GM19240 (cell line): ENCODE measurements at regions not wholly inside any gene's neighbourhood (a gene's known extent, or its start where the extent isn't known, plus 50 kb on each side); places are given as distances from the start of the nearest gene placed in this dataset.

Experiments used
- DNase-seq: peaks from one replicate; pipeline ENCODE4 v3.0.0; 2011; ENCODE audit warnings: low spot score; ENCODE audit not compliant: insufficient read length

DNA sequence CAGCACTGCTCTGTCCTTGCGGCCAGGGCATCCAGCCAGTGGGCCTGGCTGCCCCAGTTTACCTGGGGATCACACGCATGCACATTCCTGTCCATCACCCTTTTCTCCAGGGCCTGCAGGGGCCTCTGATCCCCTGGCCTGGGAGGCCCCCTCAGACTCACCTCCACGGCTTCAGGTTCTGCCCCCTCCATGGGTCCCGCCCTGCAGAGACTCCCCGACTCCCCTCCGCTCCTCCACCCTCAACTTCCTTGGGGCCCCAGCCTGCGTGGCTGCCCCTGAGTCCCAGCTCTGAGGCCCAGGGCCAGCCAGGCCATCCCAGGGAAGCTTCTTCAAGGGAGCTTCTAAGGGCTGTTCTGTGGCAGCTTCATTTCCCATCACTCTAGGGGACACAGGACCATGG is 324.1 kb downstream of the TCERG1L start:
- DNase-seq: no peak

DNA sequence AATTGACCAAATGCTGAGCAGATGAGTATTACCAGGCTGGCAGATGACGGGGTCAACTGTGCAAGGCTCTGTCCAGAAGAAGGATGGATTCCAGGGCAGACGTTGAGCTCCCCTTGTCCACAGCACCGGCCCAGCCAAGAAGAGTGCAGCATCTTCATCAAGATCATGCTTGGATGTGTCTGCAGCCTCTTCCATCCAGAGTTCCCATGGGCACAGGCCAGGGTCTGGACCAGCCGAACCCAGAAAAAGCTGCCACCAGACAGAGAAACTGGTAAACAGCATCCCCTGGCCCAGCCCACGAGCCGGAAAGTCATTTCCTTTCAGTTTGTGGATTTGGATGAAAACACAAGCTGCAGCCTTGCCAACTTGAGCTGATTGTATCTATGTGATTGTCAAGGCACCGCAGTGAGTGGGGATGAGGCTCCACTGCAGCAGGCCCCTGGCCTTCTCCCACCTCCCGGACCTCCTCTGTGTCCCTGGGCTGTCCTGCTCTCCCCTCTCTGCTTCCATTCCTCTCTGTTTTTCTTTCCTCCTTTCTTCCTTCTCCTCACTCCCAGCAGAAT is 321.8 kb downstream of the TCERG1L start:
- DNase-seq: no peak

DNA sequence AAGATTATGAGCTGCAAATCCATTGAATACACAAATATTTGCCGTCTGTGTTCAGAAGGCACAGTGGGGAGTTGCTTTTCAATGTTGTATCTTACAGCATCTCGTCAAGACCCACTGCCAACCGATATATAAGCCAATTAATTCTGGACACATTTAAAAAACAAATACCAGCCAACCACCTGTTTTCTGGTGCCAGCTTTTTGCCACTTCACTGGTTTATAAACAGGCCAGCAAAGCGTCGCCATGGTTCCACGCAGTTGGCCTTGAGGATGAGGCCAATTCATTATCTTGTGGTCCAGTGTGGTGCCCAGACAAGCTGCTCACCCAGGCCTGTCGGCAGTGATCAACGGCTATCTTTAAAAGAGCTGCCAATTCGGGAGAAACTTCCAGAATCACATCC is 321.0 kb downstream of the TCERG1L start:
- DNase-seq: no peak

DNA sequence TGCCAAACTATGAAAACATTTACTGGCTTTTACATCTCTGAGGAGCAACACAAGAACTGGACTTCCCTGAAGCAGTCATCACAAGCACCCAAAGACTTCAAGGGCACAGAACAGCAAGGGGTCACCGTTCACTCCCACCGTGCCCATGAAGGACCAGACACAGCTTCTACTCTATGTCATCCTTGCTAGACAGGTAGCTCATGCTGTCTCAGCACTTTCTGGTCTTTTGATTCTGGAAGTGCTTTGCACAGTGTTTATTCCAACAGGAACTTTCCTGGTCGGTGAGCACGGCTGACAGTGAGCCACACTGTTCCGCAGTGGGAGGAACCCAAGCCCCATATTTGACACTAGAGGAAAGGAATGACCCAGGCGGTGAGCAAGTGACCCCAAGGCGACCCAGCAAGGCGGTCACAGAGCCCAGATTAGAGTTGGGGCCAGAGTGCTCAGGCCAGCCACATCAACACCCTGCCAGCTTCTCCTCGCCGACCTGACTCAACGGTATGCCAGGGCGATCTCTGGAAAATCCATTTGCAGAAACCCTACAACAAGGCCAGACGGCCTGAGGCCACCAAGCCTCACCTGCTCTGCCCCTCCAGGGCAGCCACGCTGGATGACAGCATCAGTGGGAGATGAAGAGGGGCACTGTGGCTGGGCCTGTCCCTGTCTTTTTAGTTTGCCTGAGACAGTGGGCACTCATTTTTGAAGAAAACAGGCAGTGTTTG is 318.6 kb downstream of the TCERG1L start:
- no peak for DNase-seq

DNA sequence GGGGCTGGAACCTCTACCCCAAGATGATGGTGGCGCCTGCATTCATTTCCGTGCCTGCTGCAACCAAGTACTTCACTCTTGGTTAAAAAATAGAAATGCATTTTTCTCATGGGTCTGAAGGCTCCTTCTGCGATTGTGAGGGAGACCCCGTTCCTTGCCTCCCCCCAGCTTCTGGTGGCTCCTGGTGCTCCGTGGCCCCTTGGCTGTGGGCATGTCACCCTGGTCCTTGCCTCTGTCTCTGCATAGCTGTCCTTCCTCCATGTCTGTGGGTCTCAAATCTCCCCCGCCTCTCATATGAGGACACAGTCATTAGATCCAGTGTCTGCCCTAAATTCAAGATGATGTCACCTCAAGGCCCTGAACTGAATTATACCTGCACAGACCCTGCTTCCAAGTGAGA is 317.9 kb downstream of the TCERG1L start:
- DNase-seq: no peak

DNA sequence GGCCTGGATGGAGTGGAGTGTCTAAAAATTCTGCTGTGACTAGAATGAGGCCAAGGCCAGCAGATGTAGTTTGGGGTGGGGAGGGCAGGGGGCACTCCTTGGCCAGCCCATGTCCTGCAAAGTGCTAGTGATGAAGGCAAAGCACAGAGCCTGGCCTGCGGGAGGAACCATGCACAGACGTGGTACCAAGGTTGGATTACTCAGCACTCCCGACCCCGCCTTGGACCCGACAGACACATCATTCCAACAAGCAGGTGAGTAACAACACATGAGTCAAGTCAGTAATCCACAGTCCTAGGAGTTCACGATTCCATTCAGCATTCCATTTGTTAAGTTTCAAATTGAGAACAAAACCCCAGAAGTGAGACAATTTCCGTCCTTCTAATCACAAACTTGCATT is 317.3 kb downstream of the TCERG1L start:
- DNase-seq: no peak

DNA sequence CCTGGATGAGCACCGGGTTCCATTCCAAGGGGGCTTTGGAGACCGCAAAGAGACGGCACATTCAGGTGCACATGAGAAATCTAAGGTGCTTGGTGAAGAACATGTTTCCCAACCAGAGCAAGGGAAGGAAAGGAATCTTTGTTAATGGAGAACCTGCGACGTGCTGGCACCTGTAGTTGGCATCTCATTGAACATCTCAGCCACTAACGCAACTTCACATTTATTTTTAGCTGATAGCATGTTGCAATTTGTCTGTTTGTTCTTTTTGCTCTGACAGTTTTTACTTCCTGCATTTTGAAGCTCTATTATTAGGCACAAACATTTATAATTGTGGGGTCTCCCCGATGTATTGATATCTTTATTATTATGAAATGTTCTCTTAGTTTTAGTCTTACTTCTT is 316.7 kb downstream of the TCERG1L start:
- DNase-seq: no peak

DNA sequence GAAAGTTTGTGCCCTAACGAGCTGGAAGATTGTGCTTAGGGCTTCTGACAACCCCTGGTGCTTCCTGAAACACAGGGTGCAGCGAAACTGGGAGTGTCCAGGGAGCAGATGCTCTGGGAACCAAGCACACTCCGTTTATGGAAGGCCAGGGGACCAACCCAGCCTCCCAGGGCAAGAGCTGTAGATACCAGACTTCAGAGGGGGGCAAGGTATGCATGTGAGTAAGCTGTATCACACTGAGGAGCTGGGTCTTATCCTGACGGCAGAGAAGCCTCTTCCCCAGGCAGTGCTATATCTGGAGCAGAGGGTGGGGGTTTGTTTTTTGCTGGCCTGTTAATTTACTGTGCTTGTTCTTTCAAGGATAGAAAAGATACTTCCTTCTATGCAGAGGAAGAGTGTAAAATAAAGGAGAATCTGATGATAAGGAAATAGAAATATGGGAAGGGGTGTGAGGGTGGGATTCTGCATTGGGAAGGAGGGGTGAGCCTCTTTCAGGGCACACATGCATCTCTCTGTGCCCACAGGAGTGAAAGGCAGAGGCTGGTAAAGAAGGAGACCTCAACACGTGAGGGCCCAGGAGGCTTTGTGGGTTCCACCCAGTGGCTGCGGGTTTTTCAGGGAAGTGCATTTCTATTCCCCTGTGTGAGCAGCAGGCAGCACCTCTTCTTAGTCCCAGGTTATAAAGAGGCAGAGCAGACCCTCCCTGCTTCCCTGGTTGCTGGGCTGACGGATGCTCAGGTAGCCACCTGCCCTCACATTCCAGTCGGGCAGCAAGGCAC is 314.1 kb downstream of the TCERG1L start:
- no peak for DNase-seq

DNA sequence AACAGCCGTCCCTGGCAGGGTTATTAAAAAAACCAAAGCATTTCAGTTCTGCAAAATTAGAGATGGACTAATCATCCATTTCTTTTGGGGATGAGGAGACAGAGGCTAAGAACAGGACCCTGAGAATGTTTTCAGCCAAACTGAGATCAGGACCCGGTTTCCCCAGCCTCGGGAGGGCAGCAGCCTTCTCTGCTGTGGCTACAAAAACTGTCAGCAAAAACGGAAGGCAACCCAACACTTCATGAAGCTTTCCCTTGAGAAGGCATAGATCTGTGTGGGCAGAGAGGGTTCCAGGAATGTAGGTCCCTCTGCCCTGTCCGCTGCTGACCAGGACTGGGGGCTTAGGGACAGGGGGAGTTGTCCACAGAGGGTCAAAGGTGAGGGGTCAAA is 313.5 kb downstream of the TCERG1L start:
- no peak for DNase-seq

DNA sequence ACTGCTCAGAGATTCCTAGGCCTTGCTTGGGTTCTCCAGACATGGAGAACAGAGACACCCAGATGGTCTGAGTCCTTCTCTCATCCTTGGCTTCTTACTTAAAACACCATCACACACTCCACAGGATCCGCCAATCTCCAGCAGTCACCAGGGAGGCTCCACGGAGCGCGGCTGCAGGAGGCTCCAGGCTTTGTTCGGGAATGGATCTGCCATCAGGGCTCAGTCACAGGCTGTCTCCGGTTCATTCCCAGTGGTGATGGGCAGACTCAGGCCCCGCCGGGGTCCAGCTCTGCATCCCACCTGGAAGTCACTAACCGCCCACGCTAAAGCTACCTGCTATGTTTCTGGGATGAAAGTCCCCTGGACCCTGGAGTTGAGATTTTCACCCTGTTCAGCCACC is 312.9 kb downstream of the TCERG1L start:
- DNase-seq: no peak

DNA sequence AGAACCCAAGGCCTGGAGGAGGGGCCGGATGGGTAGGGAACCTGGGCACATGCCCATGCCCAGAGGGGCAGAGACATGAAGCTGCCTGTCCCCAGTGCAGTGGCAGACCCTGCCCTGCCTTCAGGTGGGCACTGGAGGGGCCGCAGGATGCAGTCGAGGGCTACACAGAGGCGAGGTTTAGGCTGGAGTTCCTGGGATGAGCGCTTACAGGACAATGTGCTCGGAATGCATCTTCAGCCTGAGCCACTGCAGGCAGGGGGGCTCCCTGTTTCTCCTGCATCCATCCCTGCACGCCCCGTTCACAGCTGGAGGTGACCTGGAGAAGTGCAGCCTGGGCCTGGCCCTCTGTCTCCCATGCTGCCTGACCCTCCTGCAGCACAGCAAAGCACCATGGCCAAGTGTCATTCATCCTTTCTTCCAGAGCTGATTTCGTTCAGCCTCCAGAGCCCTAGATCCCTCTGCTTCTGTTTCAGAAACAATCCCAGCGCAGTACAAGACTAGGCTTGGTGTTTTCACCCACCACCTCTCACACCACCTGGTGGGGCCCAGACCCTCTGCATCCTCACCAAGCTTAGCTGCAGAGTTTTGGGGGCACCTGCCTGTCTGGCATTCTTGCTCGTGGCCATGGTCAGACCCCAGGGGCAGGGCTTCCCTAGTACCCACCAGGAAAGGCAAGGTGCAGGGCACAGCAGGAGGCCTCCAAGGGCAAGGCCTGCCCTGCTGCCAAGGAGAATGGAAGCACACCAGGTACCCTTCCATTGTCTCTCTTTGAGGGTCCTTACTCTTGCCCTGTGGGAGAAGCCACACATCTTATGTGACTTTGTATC is 311.9 kb downstream of the TCERG1L start:
- no peak for DNase-seq

DNA sequence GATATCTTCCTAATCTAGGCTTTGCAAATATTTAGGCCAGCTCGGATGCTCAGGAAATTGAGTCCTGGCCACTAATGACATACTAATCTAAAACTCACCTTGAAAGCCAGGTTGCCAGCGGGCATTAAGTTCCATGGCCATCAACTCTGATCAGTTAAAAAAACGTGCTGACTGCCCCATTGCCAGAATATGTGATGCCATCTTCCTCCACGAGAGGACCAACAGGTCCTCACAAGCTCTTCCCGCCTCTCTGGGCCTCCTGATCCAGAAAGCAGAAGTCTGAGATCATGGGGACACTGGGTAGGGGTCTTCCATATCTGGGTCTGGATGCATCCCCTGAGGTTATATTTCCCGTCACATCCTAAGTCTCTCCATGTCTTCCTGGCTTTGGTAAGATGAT is 311.3 kb downstream of the TCERG1L start:
- no peak for DNase-seq

DNA sequence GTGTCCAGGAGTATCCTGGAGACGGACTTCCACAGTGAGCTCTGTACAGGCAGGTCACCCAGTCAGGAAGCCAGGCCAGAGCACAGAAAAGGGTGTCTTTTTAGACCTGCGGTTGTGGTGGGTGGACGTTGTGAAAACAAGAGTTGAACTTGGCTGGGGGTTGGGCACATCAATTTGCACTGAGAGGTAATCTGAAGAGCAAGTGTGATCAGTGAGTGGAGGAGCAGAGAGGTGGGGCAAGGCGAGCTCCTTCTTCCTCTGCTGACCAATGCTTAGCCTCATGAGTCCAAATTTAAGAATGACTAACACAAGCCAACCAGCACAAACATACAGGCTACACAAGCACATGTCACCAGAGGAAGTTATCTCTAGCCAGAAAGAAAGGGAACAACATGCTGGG is 310.8 kb downstream of the TCERG1L start:
- DNase-seq: no peak

DNA sequence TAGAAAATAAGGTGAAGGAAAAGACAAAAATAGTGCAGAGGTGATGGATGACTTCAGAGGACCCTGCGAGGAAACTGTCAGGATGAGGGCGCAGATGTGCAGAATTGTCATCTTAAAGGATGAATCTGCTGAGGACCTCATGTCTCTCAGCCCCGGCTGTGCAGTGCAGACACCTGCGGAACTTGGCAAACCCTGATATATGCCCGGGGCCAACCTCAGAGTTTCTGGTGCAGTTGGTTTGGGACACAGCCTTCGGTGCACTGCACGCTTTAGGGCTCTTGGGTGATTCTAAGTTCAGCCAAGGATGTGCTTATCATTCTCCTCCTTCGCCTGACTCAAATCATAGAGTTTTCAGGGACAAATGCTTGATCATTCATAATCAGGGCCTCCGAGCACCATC is 310.1 kb downstream of the TCERG1L start:
- DNase-seq: no peak

DNA sequence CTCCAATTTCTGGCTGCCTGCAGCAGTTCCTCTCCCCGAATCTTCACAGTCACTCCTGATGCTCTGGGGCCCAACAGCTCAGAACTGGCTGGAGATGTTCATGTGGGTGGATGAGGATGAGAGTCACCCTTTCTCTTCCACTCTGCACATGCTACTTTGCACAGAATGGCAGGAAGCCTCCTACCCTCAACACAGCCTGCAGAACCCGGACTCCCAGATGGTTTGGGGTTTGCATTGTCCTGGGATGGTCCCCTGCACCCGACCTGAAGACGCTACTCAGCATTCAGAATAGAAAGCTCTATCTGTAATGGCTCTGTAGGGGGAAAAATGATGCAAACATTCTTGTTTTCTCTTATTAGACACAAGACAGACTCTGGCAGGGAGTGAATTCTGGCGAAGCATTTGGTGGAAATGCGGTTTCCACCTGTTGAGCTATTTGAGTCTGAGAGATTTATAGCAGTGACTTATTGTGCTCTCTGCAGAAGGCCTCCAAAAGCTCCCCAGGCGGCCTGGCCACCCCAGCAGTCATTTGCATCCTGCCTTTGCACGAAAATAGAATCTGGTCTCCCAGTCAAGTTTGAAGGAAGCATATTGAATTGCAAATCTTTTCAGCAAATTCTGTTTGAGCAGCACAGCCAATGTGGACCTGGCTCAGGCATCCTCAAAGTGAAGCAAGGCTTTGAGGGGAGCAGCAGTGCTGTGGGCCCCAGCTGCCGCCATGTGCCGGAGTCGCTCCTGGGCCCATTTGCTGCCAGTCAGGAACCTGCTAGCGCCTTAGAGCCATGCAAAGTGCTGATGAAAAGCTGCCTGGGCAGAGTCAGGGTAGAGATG is 309.3 kb downstream of the TCERG1L start:
- no peak for DNase-seq

DNA sequence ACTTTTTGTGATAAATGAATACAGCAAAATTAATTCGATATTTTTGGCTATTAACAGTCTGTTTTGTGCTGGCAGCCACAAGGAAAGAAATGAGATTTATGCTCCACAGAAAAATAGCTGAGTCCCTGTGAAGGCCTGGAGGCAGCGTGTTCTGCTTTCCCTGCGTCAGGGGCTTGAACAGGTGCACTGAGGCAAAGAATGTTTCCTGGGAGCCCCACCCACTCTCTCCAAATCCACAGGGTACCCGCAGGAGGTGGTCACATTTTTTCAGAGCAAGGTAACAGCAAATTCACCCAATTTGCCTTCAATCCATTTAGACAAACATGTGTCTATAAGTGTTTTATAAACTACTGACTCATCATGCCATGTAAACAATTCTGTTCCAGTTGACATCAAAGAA is 308.1 kb downstream of the TCERG1L start:
- DNase-seq: no peak

DNA sequence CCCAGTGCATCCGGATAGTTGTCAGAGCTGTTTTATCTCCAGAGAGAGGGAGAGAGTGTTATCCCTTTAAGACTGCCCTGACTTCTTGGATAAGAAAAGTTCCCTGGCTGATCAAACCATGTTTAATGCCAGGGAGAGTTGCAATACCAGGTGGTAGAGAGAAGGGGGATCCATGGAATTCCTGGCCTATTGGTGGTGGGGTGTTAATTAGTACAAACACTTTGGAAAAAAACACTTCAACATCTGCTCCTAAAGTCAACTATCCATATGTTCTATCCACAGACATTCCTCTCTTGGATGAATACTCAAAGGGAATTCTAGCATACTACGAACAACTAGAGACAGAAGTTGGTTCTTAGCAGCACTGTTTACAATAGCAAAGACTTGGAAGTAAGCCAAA is 307.2 kb downstream of the TCERG1L start:
- no peak for DNase-seq

DNA sequence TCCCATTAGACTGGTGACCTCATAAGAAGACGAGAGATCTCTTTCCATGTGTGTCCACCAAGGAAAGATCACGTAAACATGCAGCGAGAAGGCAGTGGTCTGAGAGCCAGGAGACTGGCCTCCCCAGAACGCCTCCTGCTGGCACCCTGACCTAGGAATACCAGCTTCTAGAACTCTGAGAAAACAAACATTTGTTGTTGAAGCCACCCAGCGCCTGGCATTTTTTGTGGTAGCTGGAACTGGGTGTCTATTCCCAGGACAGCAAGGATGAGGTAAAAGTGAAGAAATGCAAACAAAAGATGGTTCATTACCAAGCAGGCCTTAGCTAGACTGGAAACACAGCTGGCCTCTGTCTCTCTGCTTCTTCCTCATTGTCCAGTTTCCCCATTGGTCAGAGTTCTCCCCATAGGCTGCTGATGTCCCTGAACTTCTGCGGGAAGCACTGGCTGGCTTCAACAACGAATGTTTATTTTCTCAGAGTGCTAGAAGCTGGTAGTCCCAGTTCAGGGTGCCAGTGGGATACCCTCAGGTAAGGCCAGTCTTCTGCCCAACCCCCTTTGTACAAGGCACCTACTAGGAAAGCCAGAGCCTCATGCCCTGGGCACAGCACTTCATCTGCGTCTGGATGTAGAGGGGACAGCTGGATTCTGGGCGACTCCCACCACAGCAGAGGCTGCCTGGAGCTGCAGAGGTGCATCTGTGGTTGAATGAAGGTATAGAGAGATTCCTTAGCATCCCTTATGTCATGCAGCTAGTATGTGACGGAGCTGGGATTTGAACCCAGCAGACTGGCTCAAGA is 304.9 kb downstream of the TCERG1L start:
- no peak for DNase-seq

DNA sequence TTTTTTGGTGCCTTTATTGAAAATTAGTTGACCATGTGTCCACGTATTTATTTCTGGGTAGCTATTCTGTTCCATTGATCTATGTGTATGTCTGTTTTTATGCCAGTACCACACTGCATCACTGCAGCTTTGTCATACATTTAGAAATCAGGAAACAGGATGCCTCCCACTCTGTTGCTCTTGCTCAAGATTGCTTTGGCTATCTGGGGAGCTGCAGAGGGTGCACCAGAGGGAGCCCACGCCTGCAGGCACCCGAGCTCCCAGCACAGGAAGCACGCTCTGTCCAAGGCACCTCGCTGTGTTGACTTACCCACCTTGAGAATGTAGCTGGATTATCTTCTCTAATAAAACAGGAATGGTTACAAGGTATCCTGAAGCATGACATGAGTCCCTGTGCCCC is 301.7 kb downstream of the TCERG1L start:
- DNase-seq: no peak

DNA sequence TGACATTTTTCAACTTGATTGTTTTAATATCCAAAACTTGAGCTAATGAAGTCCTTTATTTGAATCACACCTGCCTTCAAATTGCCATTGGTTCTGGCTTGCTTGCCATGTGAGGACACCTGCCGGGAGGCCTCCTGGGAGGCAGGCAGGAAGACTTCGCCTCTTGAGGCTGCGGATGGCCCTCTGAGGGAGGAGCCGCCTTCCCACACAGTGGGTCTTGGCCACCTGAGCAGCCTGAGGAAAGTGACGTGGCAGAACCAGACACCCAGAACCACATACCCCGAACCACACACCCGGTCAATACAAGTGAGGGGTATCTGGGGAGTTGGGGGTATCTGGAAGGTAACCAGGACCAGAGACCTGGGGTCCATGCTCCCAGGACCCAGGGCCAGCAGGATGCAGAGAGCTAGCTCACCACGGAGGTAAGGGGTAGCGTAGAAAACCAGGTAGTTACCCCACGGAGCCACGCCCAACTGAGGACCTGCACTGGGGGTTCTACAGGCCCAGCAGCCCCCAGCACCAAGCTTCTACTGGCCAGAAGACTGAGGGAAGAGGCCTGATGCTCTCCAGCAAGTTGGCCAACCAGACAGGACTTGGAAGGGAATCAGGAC is 300.5 kb downstream of the TCERG1L start:
- DNase-seq: no peak
